HG02642 (cell line): ENCODE measurements at regions not wholly inside any gene's neighbourhood (a gene's known extent, or its start where the extent isn't known, plus 50 kb on each side); places are given as distances from the start of the nearest gene placed in this dataset.

Experiments used
- ATAC-seq: cut with Tn5 transposase; IDR thresholded peaks from one replicate; pipeline ENCODE4 v1.9.1; 2021; ENCODE audit warnings: mild to moderate bottlenecking; ENCODE audit not compliant: unreplicated experiment, poor library complexity

- no peak for ATAC-seq
Observed at GRCh38 chr2:164048729-164049128, 312.9 kb upstream of the FIGN start.

- ATAC-seq = no peak
Observed at GRCh38 chr2:164046040-164046439, 310.2 kb upstream of the FIGN start.

- no peak for ATAC-seq
Observed at GRCh38 chr2:164044622-164045021, 308.8 kb upstream of the FIGN start.

GRCh38 chr2:164039270-164039669 is 303.5 kb upstream of the FIGN start:
- no peak for ATAC-seq

GRCh38 chr2:164032995-164033394 is 297.2 kb upstream of the FIGN start:
- ATAC-seq = no peak

GRCh38 chr2:164030623-164031022 is 294.8 kb upstream of the FIGN start:
- no peak for ATAC-seq

- no peak for ATAC-seq
Observed at GRCh38 chr2:164028814-164029534, 293.2 kb upstream of the FIGN start.

GRCh38 chr2:164024396-164024795 is 288.6 kb upstream of the FIGN start:
- no peak for ATAC-seq

- no peak for ATAC-seq
Observed at GRCh38 chr2:164023896-164024295, 288.1 kb upstream of the FIGN start.

- peak; percentile 96 for ATAC-seq
Observed at GRCh38 chr2:164015328-164016123, 279.7 kb upstream of the FIGN start.

GRCh38 chr2:164014791-164015190 is 279.0 kb upstream of the FIGN start:
- no peak for ATAC-seq

GRCh38 chr2:164014068-164014731 is 278.4 kb upstream of the FIGN start:
- no peak for ATAC-seq

- ATAC-seq = no peak
Observed at GRCh38 chr2:164012581-164012980, 276.8 kb upstream of the FIGN start.

GRCh38 chr2:164009756-164010337 is 274.0 kb upstream of the FIGN start:
- no peak for ATAC-seq

GRCh38 chr2:164008752-164009151 is 272.9 kb upstream of the FIGN start:
- ATAC-seq = no peak

GRCh38 chr2:164006704-164007103 is 270.9 kb upstream of the FIGN start:
- no peak for ATAC-seq

GRCh38 chr2:164000176-164000575 is 264.4 kb upstream of the FIGN start:
- no peak for ATAC-seq

GRCh38 chr2:163997466-163997865 is 261.7 kb upstream of the FIGN start:
- no peak for ATAC-seq

GRCh38 chr2:163990541-163990940 is 254.7 kb upstream of the FIGN start:
- ATAC-seq = no peak

GRCh38 chr2:163990101-163990500 is 254.3 kb upstream of the FIGN start:
- ATAC-seq = no peak
